ENCODE measurements at regions not wholly inside any gene's neighbourhood (a gene's known extent, or its start where the extent isn't known, plus 50 kb on each side); places are given as distances from the start of the nearest gene placed in this dataset.

- no peak for TF ChIP-seq POLR2A (IDR thresholded peaks at IDR 0.05)
- no peak for TF ChIP-seq CTCF (IDR thresholded peaks at IDR 0.05)
- no peak for TF ChIP-seq POLR2AphosphoS5 (IDR thresholded peaks at IDR 0.05)
Measured at GRCh38 chr16:86306011-86306644, 204.2 kb upstream of the FOXF1 start.
